Keratinocyte (primary cell): ENCODE measurements at regions not wholly inside any gene's neighbourhood (a gene's known extent, or its start where the extent isn't known, plus 50 kb on each side); places are given as distances from the start of the nearest gene placed in this dataset.

ENCODE experiments used
- DNase-seq: peaks from one replicate; pipeline ENCODE4 v3.0.0-alpha.2; 2011; ENCODE audit warnings: low read depth, missing footprints, low spot score
- FAIRE-seq: peaks from 2 replicates; lab custom pipeline; 2011; peaks lifted over from hg19 to GRCh38; lab: Jason Lieb, UNC
- H2AFZ ChIP-seq: 2 replicates; pipeline ENCODE4 v1.6.0; 2012; ENCODE audit warnings: low read length, control low read depth, inconsistent platforms; ENCODE audit not compliant: control insufficient read depth
- H3K27ac ChIP-seq: 2 replicates; pipeline ENCODE4 v1.5.1; 2011; ENCODE audit warnings: low read length; ENCODE audit not compliant: control insufficient read depth, insufficient read depth
- H3K27me3 ChIP-seq: 3 replicates; pipeline ENCODE4 v1.6.0; 2011; ENCODE audit warnings: low read length; ENCODE audit not compliant: control insufficient read depth, insufficient read depth; ENCODE audit errors: extremely low read depth
- H3K36me3 ChIP-seq, 2 experiments: 2 replicates in 1 of 2; 3 replicates in 1 of 2; pipeline ENCODE4 v1.5.1; 2011; ENCODE audit warnings: low read length in 2 of 2, mild to moderate bottlenecking in 1 of 2; ENCODE audit not compliant: control insufficient read depth in 2 of 2, insufficient read depth in 2 of 2; ENCODE audit errors: extremely low read depth in 1 of 2
- H3K4me1 ChIP-seq: 3 replicates; pipeline ENCODE4 v1.5.1; 2011; ENCODE audit warnings: low read length; ENCODE audit not compliant: control insufficient read depth, insufficient read depth; ENCODE audit errors: extremely low read depth
- H3K4me2 ChIP-seq: 3 replicates; pipeline ENCODE4 v1.6.0; 2011; ENCODE audit warnings: low read depth, low read length; ENCODE audit not compliant: control insufficient read depth, insufficient read depth; ENCODE audit errors: extremely low read depth
- H3K4me3 ChIP-seq, 3 experiments: fragments of 200-600 bp in 1 of 3; sonication (generic) in 1 of 3; 2 replicates in 2 of 3; 3 replicates in 1 of 3; pipeline ENCODE4 v1.5.1; 2011 to 2016; ENCODE audit warnings: low read length in 3 of 3, mild to moderate bottlenecking in 3 of 3, control low read depth in 2 of 3, inconsistent platforms in 1 of 3, low read depth in 1 of 3, mixed read lengths in 1 of 3, mixed run types in 1 of 3, moderate library complexity in 1 of 3; ENCODE audit not compliant: control insufficient read depth in 2 of 3, insufficient read depth in 2 of 3; ENCODE audit errors: extremely low read depth in 1 of 3
- H3K79me2 ChIP-seq: 2 replicates; pipeline ENCODE4 v1.6.0; 2012; ENCODE audit warnings: low read length; ENCODE audit not compliant: control insufficient read depth, insufficient read depth
- H3K9ac ChIP-seq: 3 replicates; pipeline ENCODE4 v1.6.0; 2011; ENCODE audit warnings: low read length; ENCODE audit not compliant: control insufficient read depth, insufficient read depth; ENCODE audit errors: extremely low read depth
- H3K9me1 ChIP-seq: 3 replicates; pipeline ENCODE4 v1.6.0; 2011; ENCODE audit warnings: low read length; ENCODE audit not compliant: control insufficient read depth, insufficient read depth; ENCODE audit errors: extremely low read depth
- H3K9me3 ChIP-seq: 2 replicates; pipeline ENCODE4 v1.5.1; 2012; ENCODE audit warnings: low read depth, low read length; ENCODE audit not compliant: control insufficient read depth
- H4K20me1 ChIP-seq: 3 replicates; pipeline ENCODE4 v1.6.0; 2011; ENCODE audit warnings: low read length; ENCODE audit not compliant: control insufficient read depth, insufficient read depth; ENCODE audit errors: extremely low read depth
- EZH2 ChIP-seq: IDR thresholded peaks from one replicate; pipeline ENCODE4 v1.6.1; 2012; ENCODE audit warnings: inconsistent platforms, mild to moderate bottlenecking, low read length, moderate library complexity
- dilution Hi-C: fragments of 300-500 bp; cut with MboI; formaldehyde crosslinking; loops from one replicate; pipeline ENCODE4 v1.7.0; 2020; ENCODE audit warnings: low sequenced_read_pairs; ENCODE audit not compliant: extremely low pct_ligation_motif_present
- TF ChIP-seq, protein P1 (sequence below), 3 experiments: IDR thresholded peaks in 1 of 3; conservative IDR thresholded peaks in 1 of 3; optimal IDR thresholded peaks in 1 of 3; 2 replicates in 2 of 3; 3 replicates in 1 of 3; pipeline versions ENCODE3 to v1.5.1; 2011; ENCODE audit warnings: low read length in 3 of 3, mild to moderate bottlenecking in 3 of 3, moderate library complexity in 2 of 3, control low read depth in 1 of 3, inconsistent platforms in 1 of 3; ENCODE audit not compliant: insufficient read depth in 2 of 3; ENCODE audit errors: extremely low read depth in 1 of 3

DNA sequence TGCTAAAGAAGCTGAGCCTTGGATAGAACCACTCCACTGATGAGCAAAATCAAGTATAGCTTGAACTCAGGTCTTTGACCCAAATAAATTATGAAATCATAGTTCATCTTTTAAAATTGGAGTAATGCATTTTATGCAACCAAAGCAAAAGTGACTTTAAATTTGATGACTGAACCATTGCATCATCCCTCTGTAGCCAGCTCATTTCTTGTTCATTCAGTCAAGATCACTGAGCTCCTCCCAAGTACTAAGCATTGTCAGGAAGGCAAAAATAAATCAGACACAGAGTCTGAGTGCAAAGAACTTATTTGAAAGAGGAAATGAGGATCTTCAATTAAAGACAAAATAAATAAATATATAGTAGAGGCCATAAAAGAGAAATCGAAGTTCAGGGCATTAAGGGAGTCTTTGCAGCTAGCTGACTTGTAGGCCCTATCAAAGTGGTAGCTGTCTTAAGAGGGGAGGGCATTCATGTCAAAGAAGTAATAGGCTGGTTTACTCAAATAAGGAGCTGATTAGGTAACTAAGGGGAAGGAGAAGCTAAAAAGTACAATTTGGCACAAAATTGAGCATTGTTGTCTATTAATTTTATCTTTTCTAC, 411.8 kb downstream of the MTX2 start:
- dilution Hi-C loops: no loop called here
- TF ChIP-seq, protein P1, sequence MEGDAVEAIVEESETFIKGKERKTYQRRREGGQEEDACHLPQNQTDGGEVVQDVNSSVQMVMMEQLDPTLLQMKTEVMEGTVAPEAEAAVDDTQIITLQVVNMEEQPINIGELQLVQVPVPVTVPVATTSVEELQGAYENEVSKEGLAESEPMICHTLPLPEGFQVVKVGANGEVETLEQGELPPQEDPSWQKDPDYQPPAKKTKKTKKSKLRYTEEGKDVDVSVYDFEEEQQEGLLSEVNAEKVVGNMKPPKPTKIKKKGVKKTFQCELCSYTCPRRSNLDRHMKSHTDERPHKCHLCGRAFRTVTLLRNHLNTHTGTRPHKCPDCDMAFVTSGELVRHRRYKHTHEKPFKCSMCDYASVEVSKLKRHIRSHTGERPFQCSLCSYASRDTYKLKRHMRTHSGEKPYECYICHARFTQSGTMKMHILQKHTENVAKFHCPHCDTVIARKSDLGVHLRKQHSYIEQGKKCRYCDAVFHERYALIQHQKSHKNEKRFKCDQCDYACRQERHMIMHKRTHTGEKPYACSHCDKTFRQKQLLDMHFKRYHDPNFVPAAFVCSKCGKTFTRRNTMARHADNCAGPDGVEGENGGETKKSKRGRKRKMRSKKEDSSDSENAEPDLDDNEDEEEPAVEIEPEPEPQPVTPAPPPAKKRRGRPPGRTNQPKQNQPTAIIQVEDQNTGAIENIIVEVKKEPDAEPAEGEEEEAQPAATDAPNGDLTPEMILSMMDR (optimal IDR thresholded peaks at IDR 0.05 in 1 of 3, IDR thresholded peaks at IDR 0.05 in 1 of 3, conservative IDR thresholded peaks at IDR 0.05 in 1 of 3; ENCODE audit: extremely low read depth in 1 of 3, insufficient read depth in 2 of 3, low read length in 3 of 3): no peak
- Histone ChIP-seq H3K4me3 (no peak overlapping the region), H3K4me2 (no peak overlapping the region), H3K9me3 (no peaks in the 10 kb centered on the region), H3K9ac (no peak overlapping the region), H3K36me3 (no peaks in the 10 kb centered on the region), H3K27ac (no peak overlapping the region), H4K20me1 (no peaks in the 10 kb centered on the region), H3K4me1 (no peaks in the 10 kb centered on the region), H3K27me3 (peaks cover 3% of the 10 kb centered on the region), H3K9me1 (no peaks in the 10 kb centered on the region), H3K79me2 (no peaks in the 10 kb centered on the region), H2AFZ (no peak overlapping the region)
- DNase-seq: no peak
- no peak for FAIRE-seq

DNA sequence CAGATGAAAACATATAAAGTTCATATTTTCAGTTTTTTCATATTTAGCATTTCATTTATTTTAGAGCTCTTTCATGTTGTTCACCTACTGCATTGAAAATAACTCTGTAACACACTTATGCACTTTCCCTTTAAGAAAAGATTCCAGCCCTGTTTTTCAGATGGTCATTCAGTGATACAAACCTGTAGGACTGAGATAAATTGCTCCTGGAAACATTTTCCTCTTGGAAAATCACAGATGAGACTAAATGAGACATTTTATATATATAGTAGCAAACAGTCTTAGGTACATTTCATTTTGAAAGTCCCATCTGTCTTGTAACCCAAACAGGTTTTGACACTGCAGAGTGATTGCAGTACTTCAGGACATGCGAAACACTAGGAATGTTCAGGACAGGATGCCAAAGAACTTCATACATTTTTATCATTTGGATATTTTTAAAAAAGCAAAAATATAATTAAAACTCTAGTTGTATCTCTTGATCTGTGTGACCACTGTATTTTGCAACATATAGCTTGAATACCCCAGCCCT, 412.4 kb downstream of the MTX2 start:
- TF ChIP-seq, protein P1 (optimal IDR thresholded peaks at IDR 0.05 in 1 of 3, IDR thresholded peaks at IDR 0.05 in 1 of 3, conservative IDR thresholded peaks at IDR 0.05 in 1 of 3; ENCODE audit: extremely low read depth in 1 of 3, insufficient read depth in 2 of 3, low read length in 3 of 3): no peak
- no peak for TF ChIP-seq EZH2
- Histone ChIP-seq H3K27ac (no peak overlapping the region), H2AFZ (no peak overlapping the region), H3K79me2 (no peaks in the 10 kb centered on the region), H3K27me3 (peaks cover 3% of the 10 kb centered on the region), H3K4me1 (no peaks in the 10 kb centered on the region), H3K4me3 (no peak overlapping the region), H3K9me3 (no peaks in the 10 kb centered on the region), H3K9ac (no peak overlapping the region), H3K36me3 (no peaks in the 10 kb centered on the region), H3K4me2 (no peak overlapping the region), H4K20me1 (no peaks in the 10 kb centered on the region), H3K9me1 (no peaks in the 10 kb centered on the region)
- dilution Hi-C loops: no loop called here
- DNase-seq: no peak
- no peak for FAIRE-seq
